ENCODE measurements at regions not wholly inside any gene's neighbourhood (a gene's known extent, or its start where the extent isn't known, plus 50 kb on each side); places are given as distances from the start of the nearest gene placed in this dataset.

DNA sequence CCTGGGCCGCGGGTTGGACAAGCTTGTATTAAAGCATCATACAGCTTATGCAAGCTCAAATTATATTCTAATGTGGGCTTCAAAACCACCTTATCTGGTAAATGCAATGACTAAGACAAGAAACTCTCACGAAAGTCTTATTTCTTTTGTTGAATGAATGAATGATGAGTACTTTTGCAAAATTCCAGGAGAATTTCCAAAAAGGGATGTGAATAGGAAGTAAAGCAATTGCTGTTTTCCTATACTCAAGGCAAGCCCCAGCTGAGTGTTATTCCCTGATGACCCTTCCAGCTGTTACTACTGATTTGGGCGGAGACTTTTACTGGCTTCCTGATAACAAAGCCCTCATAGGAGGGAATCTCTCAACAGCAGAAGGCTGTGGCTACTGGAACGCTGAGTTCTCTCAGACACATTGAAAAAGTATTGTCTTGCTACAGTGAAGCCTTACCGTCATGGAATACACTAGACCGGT lies 162.8 kb downstream of the SREK1 start:
- DNase-seq = no peak

DNA sequence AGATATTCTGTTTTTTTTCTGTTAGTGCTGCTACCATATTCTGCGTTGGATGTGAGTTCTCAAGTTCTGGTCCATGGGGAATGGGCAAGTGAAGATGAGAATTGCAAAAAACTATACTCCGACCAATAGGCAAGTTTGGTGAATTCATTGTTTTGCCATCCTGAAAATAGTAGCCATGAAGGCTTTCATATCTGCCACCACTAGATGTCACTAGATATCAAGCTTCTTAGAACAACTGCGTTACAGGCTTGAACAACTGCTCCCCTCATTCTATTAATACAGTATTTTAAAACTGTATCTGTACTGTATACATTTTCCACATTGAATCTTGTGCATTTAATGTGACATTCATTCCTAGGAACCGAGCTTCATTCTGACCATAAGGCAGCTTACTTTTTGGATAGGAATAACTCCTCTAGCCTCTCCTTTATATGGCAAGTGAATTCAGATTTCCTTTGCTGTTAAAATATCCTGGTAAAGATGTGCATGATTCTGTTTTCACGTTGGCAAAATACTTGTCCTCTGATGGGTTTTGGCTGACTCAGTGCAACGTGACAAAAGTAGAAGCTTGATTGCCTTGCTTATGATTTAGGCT lies 163.6 kb downstream of the SREK1 start:
- DNase-seq = no peak

DNA sequence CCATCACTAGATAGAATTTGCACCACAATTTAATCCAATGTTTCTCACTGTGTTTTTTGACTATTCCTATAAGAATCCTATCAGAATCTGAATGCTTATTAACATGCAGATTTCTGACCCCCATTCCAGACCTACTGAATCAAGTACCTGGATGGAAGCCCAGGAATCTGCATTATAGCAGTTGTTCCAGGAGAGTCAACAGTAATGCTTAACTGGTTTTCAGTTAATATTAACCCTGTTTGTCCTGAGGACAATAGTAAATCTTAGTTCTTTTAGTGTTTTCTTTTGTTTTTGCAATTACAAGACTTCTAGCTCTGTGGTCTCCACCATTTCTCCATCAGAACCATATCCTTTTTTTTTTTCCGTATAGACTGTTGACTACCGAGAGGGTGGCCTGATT lies 168.2 kb downstream of the SREK1 start:
- DNase-seq = no peak

DNA sequence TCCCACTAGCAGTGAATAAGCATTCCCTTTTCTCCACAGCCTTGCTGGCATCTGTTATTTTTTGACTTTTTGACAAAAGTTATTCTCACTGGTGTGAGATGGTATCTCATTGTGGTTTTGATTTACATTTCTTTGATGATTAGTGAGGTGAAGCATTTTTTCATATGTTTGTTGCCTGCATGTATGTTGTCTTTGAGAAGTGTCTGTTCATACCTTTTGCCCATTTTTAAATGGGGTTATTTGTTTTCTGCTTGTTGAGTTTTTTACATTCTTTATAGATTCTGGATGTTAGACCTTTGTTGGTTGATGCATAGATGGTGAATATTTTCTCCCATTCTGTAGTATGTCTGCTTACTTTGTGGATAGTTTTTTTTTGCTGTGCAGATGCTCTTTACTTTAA lies 171.7 kb downstream of the SREK1 start:
- no peak for DNase-seq

DNA sequence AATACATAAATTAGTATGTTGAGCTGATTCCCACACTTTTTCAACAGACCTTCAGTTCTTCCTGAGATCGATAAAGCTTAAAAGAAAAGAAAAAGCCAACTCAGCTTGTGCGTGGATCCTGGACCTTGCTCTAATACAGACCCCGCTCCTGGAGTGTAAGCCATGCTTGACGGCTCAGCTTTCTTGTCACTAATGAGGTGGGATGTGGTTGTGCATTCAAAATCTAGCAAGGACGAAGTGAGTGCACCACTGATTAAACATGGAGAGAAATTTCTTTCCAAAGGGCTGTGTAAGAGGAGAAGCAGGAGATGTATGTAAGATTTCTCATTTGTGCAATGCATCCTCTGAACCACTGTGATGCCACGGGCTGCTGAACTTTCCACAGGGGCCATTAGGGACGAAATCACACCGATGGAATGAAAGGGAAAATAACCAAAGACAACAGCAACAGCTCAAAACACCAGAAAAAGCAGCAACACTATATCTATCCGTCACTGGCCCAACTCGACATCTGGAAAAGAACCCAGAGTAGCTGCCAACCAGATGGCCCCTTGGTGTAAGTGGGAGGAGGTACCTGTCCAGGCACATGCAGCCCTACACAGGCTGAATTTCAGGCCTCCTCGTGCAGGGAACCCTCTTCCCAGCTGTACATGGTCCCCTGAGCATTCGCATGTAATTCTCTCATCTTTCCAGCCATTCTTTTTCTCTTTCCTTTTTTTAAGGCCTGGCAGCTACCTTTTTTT lies 178.9 kb downstream of the SREK1 start:
- no peak for DNase-seq

DNA sequence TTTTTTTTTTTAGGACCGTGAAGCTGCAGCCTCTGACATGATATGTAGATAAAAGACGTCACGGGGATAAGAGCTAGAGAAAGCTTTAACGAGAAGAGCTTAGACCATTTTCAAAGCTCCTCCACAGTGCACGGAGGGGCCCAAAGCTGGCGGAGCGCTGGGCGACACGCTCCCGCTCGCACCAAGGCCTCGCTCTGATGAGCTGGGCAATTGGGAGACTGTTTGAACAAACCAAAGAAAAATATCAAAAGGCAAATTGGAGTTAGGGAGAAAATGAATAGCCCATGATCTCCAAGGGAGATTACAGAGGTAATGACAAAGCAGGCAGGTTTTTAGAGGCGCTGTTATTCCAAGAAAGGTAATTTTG lies 179.4 kb downstream of the SREK1 start:
- DNase-seq = no peak

DNA sequence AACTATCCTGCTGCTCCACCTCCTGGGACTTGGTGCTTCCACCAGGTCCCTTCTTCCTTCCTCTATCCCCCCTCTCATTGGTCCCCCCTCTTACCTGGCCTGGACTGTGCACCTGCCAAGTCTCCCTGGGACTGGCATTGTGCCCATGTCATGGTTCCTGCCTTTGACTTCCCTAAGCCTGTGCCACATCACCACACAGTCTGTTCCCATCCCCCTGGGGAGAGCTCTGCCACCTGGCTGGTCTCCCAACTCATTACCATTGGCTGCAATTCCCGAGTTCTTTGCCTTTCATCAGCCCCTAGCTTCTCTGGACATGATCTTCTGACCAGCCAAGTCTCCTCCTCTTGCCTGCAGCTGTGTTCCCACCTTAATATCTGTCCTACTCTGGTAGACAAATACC lies 180.3 kb downstream of the SREK1 start:
- no peak for DNase-seq

DNA sequence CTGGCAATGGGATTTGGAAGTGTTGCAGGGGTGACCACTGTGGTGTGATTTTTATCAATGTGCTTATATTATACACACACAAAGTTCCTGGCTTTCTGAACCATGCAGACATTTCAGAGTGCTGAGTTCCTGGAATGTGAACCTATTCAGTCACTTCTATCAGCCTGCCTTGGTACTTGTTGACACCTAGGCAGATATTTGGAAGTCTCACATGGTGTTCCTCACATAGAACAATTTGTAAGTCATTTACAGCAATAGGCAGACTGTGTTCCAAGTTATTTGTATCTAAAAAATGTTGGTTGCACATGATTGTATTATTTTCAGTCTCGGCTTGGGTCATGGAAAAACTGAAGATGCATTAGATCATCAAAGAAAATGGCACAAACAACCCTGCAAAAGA lies 182.2 kb downstream of the SREK1 start:
- DNase-seq = no peak

DNA sequence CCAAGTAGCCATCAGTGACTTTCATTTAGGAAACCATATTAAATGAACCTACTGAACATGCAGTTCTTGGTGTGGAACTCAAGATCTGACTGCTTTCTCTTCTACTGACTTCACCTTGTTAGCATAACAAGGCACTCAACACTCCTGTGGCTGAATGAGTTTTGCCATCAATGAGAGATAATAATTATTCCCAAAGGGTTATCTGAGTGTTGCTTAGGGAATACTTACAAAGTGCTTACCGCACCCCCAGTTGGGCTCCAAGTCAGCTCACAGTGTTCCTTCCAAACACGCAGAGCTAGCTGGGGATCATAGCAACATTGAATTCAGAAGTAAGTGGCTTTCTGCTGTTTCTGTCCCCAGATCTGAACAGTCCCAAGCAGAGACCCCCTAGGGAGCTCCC lies 182.9 kb downstream of the SREK1 start:
- no peak for DNase-seq

DNA sequence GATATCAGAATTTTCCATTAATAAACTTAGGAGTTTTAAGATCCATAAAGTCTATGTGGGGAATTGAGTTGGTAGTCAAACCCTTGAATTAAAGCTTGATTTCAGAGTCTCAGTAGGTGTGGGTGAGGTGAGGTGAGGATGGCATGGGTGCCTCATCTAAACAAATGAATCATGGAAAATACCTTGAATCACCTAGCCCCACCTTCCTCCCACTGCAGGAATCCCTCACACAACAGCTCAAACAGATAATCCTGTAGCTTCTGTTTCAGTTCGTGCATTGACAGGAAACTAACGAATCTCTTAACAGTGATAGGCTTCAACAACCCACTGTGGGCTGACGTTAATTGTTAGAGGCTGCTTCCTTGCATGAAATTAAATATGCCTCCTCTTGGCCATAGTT lies 185.0 kb downstream of the SREK1 start:
- no peak for DNase-seq

DNA sequence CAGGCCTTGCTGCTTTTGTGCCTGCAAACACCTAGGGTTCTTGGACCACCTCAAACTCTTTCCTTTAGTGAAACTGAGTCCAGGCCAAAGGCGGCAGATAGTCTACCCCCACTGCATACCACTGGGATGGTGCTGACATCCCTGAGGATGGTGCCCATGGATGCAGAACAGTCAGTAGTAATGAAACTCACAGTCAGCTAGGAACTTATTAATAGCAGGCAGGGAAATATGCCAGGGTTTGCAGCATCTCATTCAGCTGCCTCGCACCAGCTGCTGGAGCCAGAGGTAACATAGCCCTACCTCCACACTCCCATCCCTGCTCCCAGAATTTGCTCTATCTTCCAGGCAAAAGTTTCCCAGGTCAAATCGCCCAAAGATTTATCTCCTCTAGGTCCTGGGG lies 189.1 kb downstream of the SREK1 start:
- no peak for DNase-seq

DNA sequence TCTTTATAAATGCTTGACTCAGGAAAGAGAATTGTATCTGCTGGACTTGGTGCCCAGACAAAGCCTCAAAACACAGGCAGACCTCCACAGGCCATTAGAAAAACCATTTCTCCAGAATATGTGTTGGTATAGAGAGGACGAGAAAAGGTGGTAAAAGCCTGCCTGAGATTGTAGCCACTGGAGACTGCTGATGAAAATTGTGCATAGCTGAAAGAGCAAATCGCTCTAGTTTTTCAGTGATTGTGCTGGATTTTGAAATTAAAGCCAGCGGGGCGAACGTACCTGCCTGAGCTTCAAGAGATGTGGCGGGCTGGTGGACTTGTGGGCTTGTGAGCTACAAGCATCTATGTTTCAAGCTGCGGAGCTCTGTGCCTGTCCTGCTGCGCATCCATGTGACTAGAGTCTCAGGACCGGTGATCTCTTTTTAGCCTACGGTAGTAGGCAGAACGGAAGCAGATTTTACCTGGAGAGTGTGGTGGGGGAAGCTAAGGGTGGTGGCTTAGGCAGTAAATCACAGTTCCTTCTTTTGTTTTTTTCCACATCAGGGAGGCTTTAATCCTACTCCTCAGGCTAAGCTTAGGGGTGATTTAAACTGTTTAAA lies 193.6 kb downstream of the SREK1 start:
- no peak for DNase-seq

DNA sequence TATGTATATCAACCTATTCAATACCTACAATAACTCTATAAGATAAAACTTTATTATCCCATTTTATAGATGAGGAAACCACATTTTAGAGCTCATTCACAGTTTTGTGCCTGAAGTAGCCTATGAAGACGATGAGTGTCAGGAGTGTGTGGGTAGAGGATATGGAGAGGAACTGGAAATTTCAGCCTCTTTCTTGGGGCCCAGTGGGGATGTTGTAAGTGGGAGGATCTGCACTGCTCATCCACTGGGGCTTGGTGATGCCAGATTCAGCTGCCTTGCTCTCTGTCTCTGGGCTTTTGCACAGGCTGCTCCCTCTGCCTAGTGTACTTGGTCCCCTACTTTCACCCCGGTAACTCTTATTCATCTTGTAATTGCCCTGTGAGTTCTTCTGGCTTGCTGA lies 194.7 kb downstream of the SREK1 start:
- no peak for DNase-seq

DNA sequence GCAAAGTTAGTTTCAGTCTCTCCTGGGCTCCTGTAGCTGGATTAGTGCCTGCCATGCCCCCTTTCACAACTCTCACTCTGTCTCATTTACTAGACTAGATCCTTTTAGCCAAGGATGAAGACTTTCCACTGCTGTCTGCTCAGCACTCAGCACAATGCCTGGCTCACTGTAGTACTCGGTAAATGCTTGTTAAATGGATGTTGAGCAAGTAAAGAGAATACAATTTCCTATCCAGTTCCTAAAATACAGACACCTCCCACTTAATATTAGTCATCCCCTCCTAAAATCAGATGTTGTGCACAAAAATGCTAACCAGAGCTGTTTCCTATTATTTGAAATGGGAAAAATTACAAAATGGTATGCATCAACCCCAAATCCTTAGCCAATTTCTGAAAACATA lies 195.8 kb downstream of the SREK1 start:
- no peak for DNase-seq

DNA sequence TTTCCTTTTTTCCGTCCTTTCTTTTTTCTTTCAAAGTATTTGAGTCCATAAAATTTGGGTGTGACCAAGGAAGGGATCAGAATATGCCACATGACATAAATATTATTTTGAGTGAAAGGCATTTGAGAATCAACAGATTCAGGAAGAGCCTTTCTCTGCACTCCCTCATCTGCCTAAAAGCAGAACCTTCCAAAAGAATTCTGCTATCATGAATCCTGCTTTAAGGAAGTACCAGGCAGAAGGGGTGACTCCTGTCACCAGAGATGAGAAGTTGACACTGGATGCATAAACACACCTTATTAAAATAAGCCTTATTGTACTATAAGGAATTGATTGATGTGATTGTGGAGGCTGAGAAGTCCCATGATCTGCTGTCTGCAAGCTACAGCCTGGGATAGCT lies 196.7 kb downstream of the SREK1 start:
- DNase-seq = no peak

DNA sequence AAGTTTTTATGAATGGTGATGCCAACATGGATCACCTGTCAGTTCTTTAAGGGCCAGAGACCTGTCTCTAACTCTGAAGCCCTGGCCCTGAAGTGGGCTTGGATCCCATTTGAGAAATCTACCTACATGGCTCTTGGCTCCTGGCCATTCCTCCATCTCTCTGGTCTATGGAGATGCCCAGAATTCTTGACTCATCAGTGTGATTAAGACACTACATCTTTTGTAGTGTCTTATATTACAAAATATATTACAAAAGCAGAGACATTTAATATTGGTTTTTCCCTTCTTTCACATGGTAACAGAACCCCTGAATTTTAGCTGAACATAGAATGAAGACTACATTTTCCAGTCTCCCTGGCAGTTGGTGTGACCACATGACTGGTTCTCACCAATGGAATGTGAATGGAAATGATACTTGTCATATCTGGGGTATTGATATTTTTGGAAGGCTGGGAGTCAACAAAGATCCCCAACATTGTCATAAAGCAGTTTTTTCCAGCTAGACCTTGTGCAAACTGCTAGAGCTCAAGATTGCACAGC lies 198.3 kb downstream of the SREK1 start:
- no peak for DNase-seq

DNA sequence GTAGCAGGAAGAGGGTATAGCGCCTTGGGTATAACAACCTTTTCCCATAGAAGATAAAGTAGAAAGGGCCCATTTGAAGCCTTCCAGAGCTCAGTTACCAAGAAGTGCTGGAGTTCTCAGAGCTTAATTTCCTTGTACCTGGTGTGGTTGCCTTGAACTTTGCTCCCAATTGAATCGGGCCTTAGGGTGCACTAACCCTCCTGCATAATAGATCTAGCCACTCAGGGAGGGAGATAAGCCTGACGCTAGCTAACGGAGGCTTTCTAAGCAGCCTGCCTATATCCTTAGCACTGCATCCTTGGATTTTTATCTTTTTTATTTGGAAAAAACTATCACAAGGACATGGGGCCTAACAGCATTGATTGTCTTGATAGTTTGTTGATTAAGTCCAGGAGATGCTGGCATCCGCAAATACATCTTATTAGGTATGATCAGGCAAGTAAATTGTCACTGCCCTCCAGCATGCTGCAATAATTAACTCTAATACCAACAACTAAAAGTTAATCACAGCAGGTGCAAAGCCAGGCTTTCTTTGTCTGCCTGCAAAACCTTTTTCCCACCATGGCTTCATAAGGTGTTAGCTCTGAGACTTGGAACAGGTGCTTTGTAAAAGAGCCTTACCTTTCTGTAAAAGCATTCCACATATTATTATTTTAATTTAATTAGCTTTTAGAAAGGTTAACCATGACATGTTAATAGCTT lies 199.4 kb downstream of the SREK1 start:
- DNase-seq = no peak

DNA sequence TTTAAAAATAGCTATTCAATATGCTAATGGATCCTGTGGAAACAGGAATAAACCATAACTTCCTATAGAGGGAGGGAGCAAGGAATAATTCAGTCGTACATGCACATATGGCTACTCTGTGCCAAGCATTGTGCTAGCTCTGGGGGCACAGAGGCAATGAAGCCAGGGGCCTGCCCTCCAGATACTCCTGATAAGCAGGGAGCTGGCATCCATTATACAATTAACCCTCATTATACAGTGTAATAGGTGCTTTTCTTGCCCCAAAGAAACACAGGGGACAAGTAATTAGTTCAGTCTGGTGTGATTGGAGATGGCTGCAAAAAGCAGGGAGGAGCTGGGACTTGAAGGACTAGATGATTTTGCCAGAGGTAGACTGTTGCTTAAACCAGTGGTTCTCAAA lies 200.4 kb downstream of the SREK1 start:
- no peak for DNase-seq

DNA sequence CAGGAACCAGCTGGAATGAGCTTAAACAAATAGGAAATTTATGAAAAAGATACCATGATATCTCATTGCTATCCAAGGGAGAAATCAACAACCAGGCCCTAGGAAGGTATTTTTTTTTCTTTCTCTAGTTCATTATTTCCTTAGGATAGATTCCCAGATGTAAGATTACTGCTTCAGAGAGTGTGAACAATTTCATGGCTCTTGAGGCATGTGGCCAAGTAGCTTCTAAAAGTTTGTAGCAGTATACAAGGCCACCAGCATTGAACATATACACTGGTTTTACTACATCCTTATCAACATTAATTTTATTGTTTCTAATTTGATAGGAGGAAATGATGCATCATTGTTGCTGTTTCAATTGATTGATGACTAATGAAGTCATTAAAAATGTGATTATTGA lies 201.2 kb downstream of the SREK1 start:
- no peak for DNase-seq

DNA sequence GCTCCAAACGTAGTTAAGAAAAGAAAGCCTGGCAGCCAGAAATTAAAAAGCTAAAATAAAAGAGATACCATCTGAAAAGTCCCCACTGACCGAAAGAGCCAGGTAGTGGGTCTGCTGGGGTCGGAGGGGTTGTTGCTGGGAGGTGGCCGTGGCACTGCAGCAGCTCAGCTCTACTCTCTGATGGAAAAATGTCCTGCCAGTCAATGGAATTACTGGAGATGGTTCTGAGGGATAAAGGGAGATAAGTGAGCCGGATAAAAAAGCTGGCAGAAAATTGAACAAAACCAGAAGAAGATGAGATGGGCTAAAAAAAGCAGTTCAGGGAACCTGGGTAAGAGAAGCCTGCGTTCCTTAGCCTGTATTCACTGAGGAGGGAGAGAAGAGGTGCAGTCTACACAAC lies 202.8 kb downstream of the SREK1 start:
- DNase-seq = no peak

DNA sequence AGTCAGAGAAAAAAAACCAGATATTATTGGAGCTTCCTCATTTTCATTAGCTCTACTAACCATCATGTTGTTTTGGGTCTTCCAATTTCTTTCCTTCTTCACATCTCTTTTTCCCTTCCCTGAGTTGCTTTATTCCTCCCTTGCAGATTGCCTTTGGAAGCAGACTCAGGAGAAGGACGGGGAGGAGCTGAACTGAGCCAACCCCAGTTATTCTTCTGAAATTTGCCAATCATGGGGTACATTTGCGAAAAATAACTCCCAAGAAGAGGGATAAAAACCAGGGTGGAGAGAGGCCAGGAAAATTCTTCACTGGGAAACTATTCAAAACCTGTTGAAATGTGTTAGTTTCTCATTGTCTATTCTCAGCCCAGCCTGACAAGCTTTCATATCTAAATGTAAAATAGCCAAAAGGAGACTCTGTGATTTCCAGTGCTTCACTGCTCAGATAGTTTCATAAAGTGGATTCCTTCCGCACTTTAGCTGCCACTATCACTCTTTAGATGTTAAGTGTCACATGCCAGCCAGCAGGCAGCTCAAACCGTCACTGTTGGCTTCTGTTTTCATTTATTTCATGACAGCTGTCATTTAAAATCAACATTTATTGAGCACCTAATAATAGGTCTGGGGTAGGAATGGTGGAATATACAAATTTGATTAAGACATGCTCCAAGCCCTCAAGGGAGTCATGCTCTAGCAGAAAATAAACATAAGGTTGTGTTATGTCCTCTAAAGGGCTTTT lies 204.5 kb downstream of the SREK1 start:
- no peak for DNase-seq

DNA sequence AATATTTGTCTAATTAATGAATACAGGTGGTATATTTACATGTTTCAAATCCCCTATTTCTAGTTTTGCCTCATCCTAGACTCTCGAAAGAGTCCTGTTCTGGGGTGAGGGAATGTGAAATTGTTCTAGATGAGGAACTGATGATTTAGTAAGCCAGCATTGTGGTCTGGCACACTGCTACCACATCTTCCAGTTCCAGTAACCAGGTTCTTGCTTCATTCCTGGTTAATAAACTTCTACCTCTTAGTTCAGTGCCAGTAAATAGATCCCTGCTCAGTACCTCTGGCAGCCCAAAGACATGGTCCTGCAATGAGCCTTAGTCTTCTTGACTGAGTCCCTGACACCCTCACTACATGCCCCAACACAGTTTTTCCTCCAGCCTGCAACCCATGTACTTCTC lies 207.7 kb downstream of the SREK1 start:
- DNase-seq = no peak

DNA sequence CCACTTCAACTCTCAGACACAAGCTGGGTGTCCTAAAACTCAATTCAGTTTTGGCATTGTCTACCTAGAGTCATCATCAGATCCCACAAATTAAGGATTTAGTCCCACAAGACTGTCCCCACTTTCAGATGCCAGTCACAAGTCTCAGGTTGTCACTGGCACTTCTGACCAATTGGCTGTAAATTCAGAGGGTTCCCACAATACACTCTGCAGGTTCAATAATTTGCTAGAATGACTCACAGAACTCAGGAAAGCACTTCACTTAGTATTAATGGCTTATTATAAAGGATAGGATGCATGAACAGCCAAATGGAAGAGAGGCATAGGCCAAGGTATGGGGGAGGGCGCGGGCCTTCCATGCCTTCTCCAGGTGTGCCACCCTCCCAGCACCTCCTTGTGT lies 209.1 kb downstream of the SREK1 start:
- no peak for DNase-seq

Measured in NCI-H187 treated with DMSO at 0.1 percent for 48 hours (cell line).